GM21529 (cell line): ENCODE measurements at regions not wholly inside any gene's neighbourhood (a gene's known extent, or its start where the extent isn't known, plus 50 kb on each side); places are given as distances from the start of the nearest gene placed in this dataset.
"Not testable (repeated sequence)": the region's sequence is repeated elsewhere in the genome, so short reads cannot be mapped to it uniquely, and the experiment has no call there.

Experiments used
- ATAC-seq: cut with Tn5 transposase; IDR thresholded peaks from one replicate; pipeline ENCODE4 v1.9.1; 2021; ENCODE audit not compliant: unreplicated experiment

- not testable (repeated sequence) for ATAC-seq
Observed at GRCh38 chr7:89616829-89617228, 537.4 kb upstream of the STEAP1 start.

- no peak for ATAC-seq
Observed at GRCh38 chr7:89618274-89618673, 536.0 kb upstream of the STEAP1 start.

- ATAC-seq, result no peak
Observed at GRCh38 chr7:89621925-89622641, 532.2 kb upstream of the STEAP1 start.

GRCh38 chr7:89623018-89623672 is 531.1 kb upstream of the STEAP1 start:
- ATAC-seq, result peak; percentile 91

DNA sequence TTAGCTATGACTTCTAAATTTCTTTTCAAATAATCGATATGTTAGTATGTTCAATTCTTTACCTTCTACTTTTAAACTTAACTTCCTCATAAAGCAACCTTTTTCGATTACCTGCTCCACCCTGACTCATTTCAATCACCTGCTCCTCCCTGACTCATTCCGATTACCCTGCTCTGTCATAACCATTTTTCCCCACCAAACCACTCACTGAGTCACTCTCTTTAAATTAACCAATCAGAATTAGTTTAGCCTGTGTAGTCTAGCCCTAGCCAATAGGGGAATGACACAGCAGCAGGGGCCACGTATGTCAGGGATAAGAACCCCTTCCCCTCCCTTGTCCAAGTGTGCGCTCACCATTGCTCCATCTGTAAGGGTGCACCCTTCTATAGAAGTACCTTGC is 530.1 kb upstream of the STEAP1 start:
- not testable (repeated sequence) for ATAC-seq

GRCh38 chr7:89648509-89648908 is 505.8 kb upstream of the STEAP1 start:
- no peak for ATAC-seq

GRCh38 chr7:89655946-89656345 is 498.3 kb upstream of the STEAP1 start:
- no peak for ATAC-seq

DNA sequence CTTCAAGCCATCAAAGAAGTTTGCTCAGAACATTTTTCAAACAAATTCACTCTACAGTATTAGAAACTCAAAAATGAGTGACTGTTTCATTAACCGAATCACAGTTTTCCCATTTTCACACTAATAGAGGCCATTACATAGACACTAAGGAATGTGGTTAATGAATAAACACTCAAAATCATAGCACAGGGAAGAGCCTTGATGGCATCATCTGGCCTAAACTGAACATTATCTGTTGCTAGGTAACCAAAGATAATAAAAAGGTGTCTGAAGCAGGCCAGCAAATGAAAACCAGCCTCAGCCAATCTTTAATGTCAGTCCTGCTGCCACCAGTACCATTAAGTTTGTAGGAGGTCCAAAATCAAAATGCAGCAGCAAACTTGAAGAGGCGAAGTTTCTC is 492.4 kb upstream of the STEAP1 start:
- no peak for ATAC-seq

- ATAC-seq, result no peak
Observed at GRCh38 chr7:89666136-89666835, 488.0 kb upstream of the STEAP1 start.

GRCh38 chr7:89680161-89680560 is 474.1 kb upstream of the STEAP1 start:
- no peak for ATAC-seq

GRCh38 chr7:89681448-89681847 is 472.8 kb upstream of the STEAP1 start:
- no peak for ATAC-seq

- ATAC-seq, result no peak
Observed at GRCh38 chr7:89685287-89685686, 469.0 kb upstream of the STEAP1 start.

DNA sequence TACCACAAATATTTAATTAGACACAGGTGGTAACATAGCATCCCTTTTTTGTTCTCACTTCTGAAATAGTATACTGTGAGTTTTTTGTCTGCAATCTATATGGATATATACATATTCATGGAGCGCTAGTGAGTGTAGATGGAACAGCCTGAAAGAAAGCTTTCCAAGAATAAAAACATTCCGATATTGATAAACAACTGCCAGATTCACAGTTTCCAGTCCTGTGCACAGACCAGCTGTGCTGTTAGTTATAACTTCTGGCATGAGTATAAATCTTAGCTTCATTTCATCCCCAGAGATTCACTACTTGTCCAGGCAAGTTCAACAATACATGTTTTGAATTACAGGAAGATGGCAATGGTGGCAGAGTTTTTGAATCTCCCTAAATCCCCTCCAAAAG is 467.1 kb upstream of the STEAP1 start:
- no peak for ATAC-seq

DNA sequence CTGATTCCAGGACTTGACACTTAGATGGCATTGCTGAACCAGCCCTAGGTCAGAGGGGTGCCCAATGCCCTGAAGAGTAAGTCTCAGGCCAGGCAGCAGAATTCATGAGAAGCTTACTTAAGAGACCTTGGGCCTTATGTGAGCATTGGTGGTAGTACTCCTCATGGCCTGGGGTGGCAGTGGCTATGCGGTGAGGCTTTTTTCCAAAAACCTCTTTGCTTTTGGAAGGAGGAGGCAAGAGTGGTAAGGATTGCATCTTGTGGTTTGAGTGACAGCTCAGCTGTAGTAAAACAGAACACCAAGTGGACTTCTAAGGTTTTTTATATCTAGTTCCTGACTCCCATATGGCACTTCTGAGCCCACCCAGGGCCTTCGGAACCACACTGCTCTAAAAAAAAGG is 459.0 kb upstream of the STEAP1 start:
- ATAC-seq, result no peak

DNA sequence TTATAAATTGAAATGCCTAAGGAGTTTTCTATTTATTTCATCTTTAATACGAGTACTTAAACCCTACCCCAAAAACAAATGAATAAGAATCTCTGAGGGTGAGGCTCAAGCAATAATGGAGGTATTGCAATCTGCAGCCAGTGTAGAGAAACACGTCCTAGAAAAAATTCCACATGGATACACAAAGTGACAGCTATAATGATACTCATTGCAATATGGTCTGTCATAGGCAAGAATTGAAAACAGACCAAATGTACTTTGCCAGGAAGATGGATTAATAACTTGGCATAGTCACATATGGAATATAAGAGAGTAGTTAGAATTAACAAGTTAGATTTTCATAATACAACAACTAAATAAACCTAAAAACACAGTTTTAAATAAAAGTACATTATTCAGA is 440.1 kb upstream of the STEAP1 start:
- no peak for ATAC-seq

GRCh38 chr7:89718941-89719340 is 435.3 kb upstream of the STEAP1 start:
- ATAC-seq, result not testable (repeated sequence)

DNA sequence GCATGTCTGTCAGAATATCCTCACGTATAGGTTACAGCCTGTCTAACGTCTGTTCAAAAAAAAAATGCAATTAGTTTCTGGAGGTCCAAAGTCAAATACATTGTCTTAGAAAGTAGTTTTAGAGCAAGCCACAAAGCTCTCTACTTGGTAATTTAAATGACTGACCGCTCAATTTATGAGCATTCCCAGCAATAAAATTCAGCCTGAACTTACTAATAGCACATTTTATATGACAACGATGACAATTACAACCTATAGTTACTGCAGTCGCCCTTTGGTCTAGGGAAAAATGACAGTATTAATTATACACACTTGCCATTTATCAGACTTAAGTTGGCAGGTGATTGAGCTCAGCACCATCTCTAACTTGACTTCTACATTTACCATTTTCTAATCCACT is 425.8 kb upstream of the STEAP1 start:
- ATAC-seq, result no peak

GRCh38 chr7:89731751-89732445 is 422.4 kb upstream of the STEAP1 start:
- ATAC-seq, result no peak

- no peak for ATAC-seq
Observed at GRCh38 chr7:89738549-89738948, 415.7 kb upstream of the STEAP1 start.

DNA sequence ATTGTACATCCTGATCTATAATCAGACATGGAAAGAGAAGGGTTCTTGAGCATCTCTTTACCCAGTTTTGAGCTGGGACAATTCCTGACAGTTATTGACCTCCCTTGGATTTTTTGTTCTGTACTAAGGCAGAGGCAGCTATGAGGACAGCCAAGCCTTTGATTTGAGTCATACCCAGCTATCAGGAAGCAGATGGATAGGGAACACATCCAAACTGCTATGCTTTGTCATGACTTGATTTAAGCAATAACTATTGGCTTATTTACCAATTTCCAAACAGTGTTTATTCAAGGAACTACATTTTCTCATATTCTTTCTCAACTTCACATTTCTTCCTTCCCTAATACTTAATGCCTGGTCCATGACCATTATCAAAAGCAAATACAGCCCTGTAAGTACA is 396.4 kb upstream of the STEAP1 start:
- no peak for ATAC-seq

DNA sequence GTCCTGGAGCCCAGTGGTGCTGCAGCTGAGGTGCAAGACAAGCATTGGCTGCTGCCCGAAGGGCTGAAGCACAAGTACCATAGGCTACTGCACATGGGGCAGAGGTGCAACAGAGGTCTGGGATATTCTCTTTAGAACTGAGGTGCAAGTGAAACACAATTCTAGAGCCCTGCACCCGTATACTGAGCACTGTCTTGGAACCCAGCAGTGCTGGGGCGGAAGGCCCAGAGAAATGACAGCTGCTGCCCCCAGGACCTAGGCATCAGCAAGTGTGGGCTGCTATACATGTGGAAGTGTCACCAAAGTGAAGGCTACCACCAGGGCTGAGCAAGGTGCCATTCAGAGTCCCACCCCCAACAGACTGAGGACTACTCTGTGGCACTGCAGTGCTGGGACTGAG is 393.6 kb upstream of the STEAP1 start:
- ATAC-seq, result no peak

DNA sequence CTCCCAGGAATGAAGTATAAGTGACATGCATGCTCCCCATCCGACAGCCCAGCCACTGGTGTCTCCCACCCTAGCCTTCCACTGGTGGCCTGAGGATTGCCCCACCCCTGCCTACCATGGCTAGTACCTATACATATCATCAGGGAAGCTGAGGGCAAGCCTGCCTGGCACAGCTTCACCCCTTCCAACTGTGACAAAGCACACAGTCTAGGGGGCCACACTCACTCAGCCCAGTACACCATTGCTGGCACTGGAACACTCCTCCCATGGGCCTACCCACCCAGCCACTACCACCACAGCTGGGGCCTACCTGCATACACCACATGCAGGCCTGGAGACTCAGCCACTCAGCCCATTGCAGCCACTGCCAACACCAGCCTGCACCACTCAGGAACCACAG is 393.1 kb upstream of the STEAP1 start:
- no peak for ATAC-seq
